GM12892 (cell line): ENCODE measurements at regions not wholly inside any gene's neighbourhood (a gene's known extent, or its start where the extent isn't known, plus 50 kb on each side); places are given as distances from the start of the nearest gene placed in this dataset.

Source experiments
- POLR2A ChIP-seq: IDR thresholded peaks from 2 replicates; pipeline ENCODE4 v1.6.1; 2011; ENCODE audit warnings: low read depth, low read length, control low read depth
- POLR2AphosphoS5 ChIP-seq: IDR thresholded peaks from 2 replicates; pipeline ENCODE4 v1.6.1; 2011; ENCODE audit warnings: low read depth, low read length, control low read depth
- TAF1 ChIP-seq: IDR thresholded peaks from 2 replicates; pipeline ENCODE4 v1.6.1; 2011; ENCODE audit warnings: low read depth, mild to moderate bottlenecking, control low read depth, low read length, borderline replicate concordance

GRCh38 chr15:50824514-50824913 lies 59.0 kb upstream of the SPPL2A start:
- no peak for TF ChIP-seq POLR2A
- no peak for TF ChIP-seq POLR2AphosphoS5
- no peak for TF ChIP-seq TAF1
